Spleen (tissue), 7 donors: ENCODE measurements at regions not wholly inside any gene's neighbourhood (a gene's known extent, or its start where the extent isn't known, plus 50 kb on each side); places are given as distances from the start of the nearest gene placed in this dataset.

Experiments
- CTCF ChIP-seq, 11 experiments: fragments of 200-600 bp in 7 of 11; fragments of 450-650 bp in 4 of 11; sonication (generic) in 4 of 11; IDR thresholded peaks in 8 of 11; conservative IDR thresholded peaks in 3 of 11; 1 replicate in 7 of 11; 2 replicates in 4 of 11; pipeline versions ENCODE4 v1.4.0 to v1.8.0; 2016 to 2021; ENCODE audit warnings: antibody characterized with exemption in 11 of 11, inconsistent platforms in 4 of 11, mild to moderate bottlenecking in 1 of 11
- POLR2AphosphoS5 ChIP-seq, 3 donors: sonication (generic); formaldehyde crosslinking; IDR thresholded peaks; one replicate each; pipeline ENCODE4 v1.5.1; 2017; ENCODE audit warnings: antibody characterized with exemption in 3 of 3
- donor health status: DM: no; HTN: no; CAD: no; lungs with moderate emphysema.
- donor health status: DM: no; HTN: no; CAD: no.
- donor health status: DM: no; HTN: no; CAD: no.

DNA sequence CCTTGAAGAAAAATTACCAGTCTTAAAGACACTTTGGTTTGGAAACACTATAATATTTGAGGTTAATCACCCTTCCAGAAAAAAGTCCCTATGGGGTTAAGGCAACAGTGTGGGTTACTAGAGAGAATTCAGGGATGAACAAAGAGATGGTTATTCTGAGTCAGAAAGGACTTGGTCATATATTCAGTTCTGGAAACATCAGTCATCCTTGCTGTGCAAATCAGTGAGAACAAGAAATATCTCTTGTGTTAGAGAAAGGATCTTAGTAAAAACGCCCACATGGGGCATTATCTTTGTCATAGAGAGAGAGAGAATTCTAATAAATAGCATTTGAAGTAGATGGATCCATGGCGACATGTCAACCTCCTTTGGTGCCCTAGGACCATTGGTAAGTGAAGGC, 59.4 kb upstream of the E2F7 start:
- TF ChIP-seq CTCF (IDR thresholded peaks at IDR 0.05 in 8 of 11, conservative IDR thresholded peaks at IDR 0.05 in 3 of 11) (no peak), POLR2AphosphoS5 (IDR thresholded peaks at IDR 0.05) (no peak)
